AG09309 (cell line): ENCODE measurements at regions not wholly inside any gene's neighbourhood (a gene's known extent, or its start where the extent isn't known, plus 50 kb on each side); places are given as distances from the start of the nearest gene placed in this dataset.

Experiments
- DNase-seq: peaks from one replicate; pipeline ENCODE4 v3.0.0-alpha.2; 2010; ENCODE audit warnings: low read depth
- H3K4me3 ChIP-seq: 2 replicates; pipeline ENCODE4 v1.5.1; 2011; ENCODE audit warnings: mild to moderate bottlenecking, low read depth, low read length, moderate library complexity; ENCODE audit not compliant: control insufficient read depth
- CTCF ChIP-seq: IDR thresholded peaks from 2 replicates; pipeline ENCODE4 v1.5.1; 2011; ENCODE audit warnings: mild to moderate bottlenecking, low read depth, low read length, inconsistent platforms; ENCODE audit not compliant: insufficient read depth, control insufficient read depth; ENCODE audit errors: missing control alignments

- DNase-seq: no peak
- no peak for TF ChIP-seq CTCF
- no peak overlapping the region for H3K4me3 ChIP-seq
Measured at GRCh38 chr2:239833269-239834109, 191.7 kb downstream of the NDUFA10 start.

- no peak overlapping the region for H3K4me3 ChIP-seq
- no peak for TF ChIP-seq CTCF
- DNase-seq: no peak
Measured at GRCh38 chr2:239832490-239833268, 192.5 kb downstream of the NDUFA10 start.

GRCh38 chr2:239831861-239832489 is 193.2 kb downstream of the NDUFA10 start:
- TF ChIP-seq CTCF: no peak
- no peak for DNase-seq
- no peak overlapping the region for H3K4me3 ChIP-seq

GRCh38 chr2:239831001-239831731 is 194.0 kb downstream of the NDUFA10 start:
- DNase-seq: no peak
- no peak for TF ChIP-seq CTCF
- H3K4me3 ChIP-seq: no peak overlapping the region

- no peak overlapping the region for H3K4me3 ChIP-seq
- no peak for TF ChIP-seq CTCF
- no peak for DNase-seq
Measured at GRCh38 chr2:239830121-239831000, 194.8 kb downstream of the NDUFA10 start.
